PC-9 (cell line): ENCODE measurements at regions not wholly inside any gene's neighbourhood (a gene's known extent, or its start where the extent isn't known, plus 50 kb on each side); places are given as distances from the start of the nearest gene placed in this dataset.
A peak's percentile ranks its signal among the peaks of the same experiment; 100 is the strongest.

Experiments
- BruUV-seq: library from RNA; stranded (reverse); fragments of 400-500 nt; replicated peaks from 2 replicates; lab custom pipeline; 2021; lab: Mats Ljungman, UMichigan
- CTCF ChIA-PET: fragments of 300-600 bp; sonication (Branson Sonifier 250); formaldehyde crosslinking; loops from one replicate; lab custom pipeline; 2022; ENCODE audit warnings: antibody characterized with exemption; lab: Charles Lee
- POLR2A ChIA-PET: fragments of 300-600 bp; sonication (Branson Sonifier 250); formaldehyde crosslinking; loops from one replicate; lab custom pipeline; 2022; ENCODE audit warnings: antibody characterized with exemption; ENCODE audit not compliant: unreplicated experiment; lab: Charles Lee
- DNase-seq, 2 experiments: peaks; one replicate each; pipeline versions ENCODE4 v3.0.0 to v3.0.0-alpha.2; 2015 to 2022; ENCODE audit warnings: mixed read lengths in 1 of 2
- H2AFZ ChIP-seq: fragments of 200-600 bp; sonication (generic); 2 replicates; pipeline ENCODE4 v1.8.1; 2017; ENCODE audit warnings: antibody characterized with exemption
- H3F3A ChIP-seq: fragments of 200-600 bp; sonication (generic); 2 replicates; pipeline ENCODE4 v1.8.1; 2017; ENCODE audit warnings: antibody characterized with exemption, mild to moderate bottlenecking, low read depth; ENCODE audit not compliant: insufficient read depth
- H3K27ac ChIP-seq: fragments of 200-600 bp; sonication (generic); 2 replicates; pipeline ENCODE4 v1.6.1; 2016; ENCODE audit warnings: mixed run types
- H3K27me3 ChIP-seq: fragments of 200-600 bp; sonication (generic); 2 replicates; pipeline ENCODE4 v1.6.1; 2016; ENCODE audit warnings: low read depth, mixed run types; ENCODE audit not compliant: insufficient read depth
- H3K36me3 ChIP-seq: fragments of 200-600 bp; sonication (generic); 2 replicates; pipeline ENCODE4 v1.6.1; 2016; ENCODE audit warnings: low read depth, mixed run types
- H3K4me1 ChIP-seq: fragments of 200-600 bp; sonication (generic); replicated peaks from 2 replicates; pipeline ENCODE4 v1.6.1; 2016; ENCODE audit warnings: mixed run types; ENCODE audit not compliant: insufficient read depth
- H3K4me2 ChIP-seq: fragments of 200-600 bp; sonication (generic); 2 replicates; pipeline ENCODE4 v1.6.1; 2017; ENCODE audit warnings: mixed run types
- H3K4me3 ChIP-seq: fragments of 200-600 bp; sonication (generic); 2 replicates; pipeline ENCODE4 v1.6.1; 2016; ENCODE audit warnings: mixed run types
- H3K79me2 ChIP-seq: fragments of 200-600 bp; sonication (generic); 2 replicates; pipeline ENCODE4 v1.6.1; 2017; ENCODE audit warnings: low read depth, mixed run types
- H3K9me2 ChIP-seq: fragments of 200-600 bp; sonication (generic); 2 replicates; pipeline ENCODE4 v1.8.1; 2017; ENCODE audit warnings: mild to moderate bottlenecking; ENCODE audit not compliant: insufficient read depth
- H3K9me3 ChIP-seq: fragments of 200-600 bp; sonication (generic); 2 replicates; pipeline ENCODE4 v1.8.1; 2016; ENCODE audit warnings: low read depth; ENCODE audit not compliant: insufficient read depth
- H4K20me1 ChIP-seq: fragments of 200-600 bp; sonication (generic); 2 replicates; pipeline ENCODE4 v1.8.1; 2017; ENCODE audit not compliant: insufficient read depth
- CTCF ChIP-seq: fragments of 200-600 bp; sonication (generic); conservative IDR thresholded peaks from 2 replicates; pipeline ENCODE4 v1.6.1; 2017; ENCODE audit warnings: mixed run types, antibody characterized with exemption, mild to moderate bottlenecking, moderate library complexity
- EZH2 ChIP-seq: fragments of 200-600 bp; sonication (generic); IDR thresholded peaks from 2 replicates; pipeline ENCODE4 v1.8.0; 2017; ENCODE audit warnings: antibody characterized with exemption, low read depth
- intact Hi-C: fragments of 100-400 bp; cut with micrococcal nuclease; formaldehyde crosslinking; loops from one replicate; pipeline ENCODE4 v1.10.0; 2022; ENCODE audit not compliant: unreplicated experiment

- H3F3A ChIP-seq: peaks cover 31% of the 10 kb centered on the region
- peak; percentile 87 to 99 for DNase-seq
- 0 out of 2 replicates have a peak overlapping the region, but pooled peaks have one; percentile 28 for H2AFZ ChIP-seq
- H3K27me3 ChIP-seq: no peaks in the 10 kb centered on the region
- peak overlapping the region; percentile 63 for H3K27ac ChIP-seq
- TF ChIP-seq CTCF: peak; percentile 74
- no peak for TF ChIP-seq EZH2
- peaks cover 48% of the 10 kb centered on the region for H3K4me1 ChIP-seq
- H3K4me3 ChIP-seq: peak overlapping the region; percentile 5; the same call in 1 of the 2 replicates
- H4K20me1 ChIP-seq: no peaks in the 10 kb centered on the region
- intact Hi-C loops: loop anchor here (1.0 to 10.0 kb wide), 6 partner anchors 65 to 256 kb away; no protein-coding TSS in a partner anchor
- H3K9me2 ChIP-seq: no peaks in the 10 kb centered on the region
- H3K4me2 ChIP-seq: peak overlapping the region; percentile 65
- ChIA-PET POLR2A (interaction anchor here (0.6 kb wide), 3 partner anchors 221 to 705 kb away, joined by 3 to 15 read pairs (median 4); no protein-coding TSS in a partner anchor), CTCF (interaction anchor here (0.6 to 1.3 kb wide), 2 partner anchors 56 to 213 kb away, joined by 3 to 4 read pairs; no protein-coding TSS in a partner anchor)
- H3K36me3 ChIP-seq: no peaks in the 10 kb centered on the region
- H3K9me3 ChIP-seq: no peaks in the 10 kb centered on the region
- TSS peak; percentile 79 for BruUV-seq
- no peaks in the 10 kb centered on the region for H3K79me2 ChIP-seq
Observed at GRCh38 chr2:45237850-45238542, 228.7 kb upstream of the SIX2 start.

- H2AFZ ChIP-seq: no peak overlapping the region
- no peaks in the 10 kb centered on the region for H3K79me2 ChIP-seq
- TF ChIP-seq CTCF (no peak), EZH2 (no peak)
- H3K9me2 ChIP-seq: no peaks in the 10 kb centered on the region
- H3K4me1 ChIP-seq: peaks cover 44% of the 10 kb centered on the region
- CTCF ChIA-PET: no interaction called here
- POLR2A ChIA-PET: no interaction called here
- peak overlapping the region; percentile 63 for H3K27ac ChIP-seq
- H3K27me3 ChIP-seq: no peaks in the 10 kb centered on the region
- H4K20me1 ChIP-seq: no peaks in the 10 kb centered on the region
- peaks cover 31% of the 10 kb centered on the region for H3F3A ChIP-seq
- BruUV-seq: no TSS peak
- no peak overlapping the region for H3K4me3 ChIP-seq
- H3K9me3 ChIP-seq: no peaks in the 10 kb centered on the region; the same call in 1 of the 2 replicates
- intact Hi-C loops: loop anchor here (2.0 to 10.0 kb wide), 5 partner anchors 64 to 255 kb away; no protein-coding TSS in a partner anchor
- H3K4me2 ChIP-seq: peak overlapping the region; percentile 65
- peak in 1 of 2 experiments; percentile 3 for DNase-seq
- no peaks in the 10 kb centered on the region for H3K36me3 ChIP-seq
Observed at GRCh38 chr2:45237128-45237527, 227.9 kb upstream of the SIX2 start.

- Histone ChIP-seq H3K9me2 (no peaks in the 10 kb centered on the region), H3K4me3 (no peak overlapping the region), H3K36me3 (no peaks in the 10 kb centered on the region), H3K27me3 (no peaks in the 10 kb centered on the region), H3K4me2 (no peak overlapping the region), H3K9me3 (no peaks in the 10 kb centered on the region; the same call in 1 of the 2 replicates), H3K27ac (no peak overlapping the region), H2AFZ (no peak overlapping the region), H3K4me1 (peaks cover 35% of the 10 kb centered on the region), H4K20me1 (no peaks in the 10 kb centered on the region), H3F3A (peaks cover 27% of the 10 kb centered on the region), H3K79me2 (no peaks in the 10 kb centered on the region)
- BruUV-seq: no TSS peak
- ChIA-PET CTCF (interaction anchor here (0.6 kb wide), 1 partner anchor 314 kb away, joined by 6 read pairs; no protein-coding TSS in a partner anchor), POLR2A (no interaction called here)
- intact Hi-C loops: loop anchor here (2.0 to 10.0 kb wide), 5 partner anchors 63 to 256 kb away; no protein-coding TSS in a partner anchor
- TF ChIP-seq CTCF (no peak), EZH2 (no peak)
- peak in 1 of 2 experiments; percentile 23 for DNase-seq
Observed at GRCh38 chr2:45236268-45236667, 227.0 kb upstream of the SIX2 start.
